HG03457 (cell line): ENCODE measurements at regions not wholly inside any gene's neighbourhood (a gene's known extent, or its start where the extent isn't known, plus 50 kb on each side); places are given as distances from the start of the nearest gene placed in this dataset.

Experiments
- ATAC-seq: cut with Tn5 transposase; IDR thresholded peaks from one replicate; pipeline ENCODE4 v1.9.1; 2021; ENCODE audit warnings: moderate number of reproducible peaks; ENCODE audit not compliant: unreplicated experiment

DNA sequence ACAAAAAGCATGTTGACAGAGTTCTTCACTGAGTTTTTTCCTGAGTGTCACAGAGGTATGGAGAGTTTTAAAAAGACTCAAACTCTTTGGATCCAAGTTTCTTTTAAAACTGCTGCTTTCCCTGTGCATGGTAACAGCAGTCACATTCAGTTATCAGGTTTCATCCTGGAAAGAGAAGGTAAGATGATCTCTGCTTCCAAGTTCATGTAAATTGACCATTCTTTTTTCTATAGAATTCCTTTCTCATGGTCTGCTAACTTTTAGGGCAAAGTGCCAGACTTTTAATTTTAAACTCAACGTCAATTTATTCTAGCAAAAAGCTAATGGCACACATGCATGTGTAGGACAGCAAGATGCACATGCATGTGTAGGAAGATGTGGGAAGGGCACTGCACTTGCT, 52.5 kb upstream of the PRLR start:
- no peak for ATAC-seq

DNA sequence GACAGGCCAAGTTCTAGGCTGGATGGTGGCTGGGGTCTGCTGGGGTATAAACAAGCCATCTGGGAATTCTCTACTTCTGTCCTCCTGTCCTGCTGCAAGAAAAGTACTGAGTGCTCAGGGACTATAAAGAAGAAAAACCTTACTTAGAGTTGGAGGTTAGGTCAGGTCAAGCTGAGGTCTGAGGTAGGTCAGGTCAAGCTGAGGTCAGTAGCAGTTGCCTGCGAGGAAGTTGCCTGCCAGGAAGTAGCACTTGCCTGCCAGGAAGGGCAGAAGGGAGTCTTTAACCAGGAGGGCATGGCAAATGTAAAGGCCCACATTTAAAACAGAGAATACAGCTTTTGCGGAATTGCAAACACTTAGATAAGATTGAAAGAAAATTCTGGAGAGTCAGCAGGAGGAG, 51.3 kb upstream of the PRLR start:
- no peak for ATAC-seq
